Keratinocyte (primary cell): ENCODE measurements at regions not wholly inside any gene's neighbourhood (a gene's known extent, or its start where the extent isn't known, plus 50 kb on each side); places are given as distances from the start of the nearest gene placed in this dataset.

ENCODE experiments used
- CTCF ChIP-seq, 3 experiments: IDR thresholded peaks in 1 of 3; conservative IDR thresholded peaks in 1 of 3; optimal IDR thresholded peaks in 1 of 3; 2 replicates in 2 of 3; 3 replicates in 1 of 3; pipeline versions ENCODE3 to v1.5.1; 2011; ENCODE audit warnings: low read length in 3 of 3, mild to moderate bottlenecking in 3 of 3, moderate library complexity in 2 of 3, control low read depth in 1 of 3, inconsistent platforms in 1 of 3; ENCODE audit not compliant: insufficient read depth in 2 of 3; ENCODE audit errors: extremely low read depth in 1 of 3
- EZH2 ChIP-seq: IDR thresholded peaks from one replicate; pipeline ENCODE4 v1.6.1; 2012; ENCODE audit warnings: inconsistent platforms, mild to moderate bottlenecking, low read length, moderate library complexity

- no peak for TF ChIP-seq CTCF (optimal IDR thresholded peaks at IDR 0.05 in 1 of 3, IDR thresholded peaks at IDR 0.05 in 1 of 3, conservative IDR thresholded peaks at IDR 0.05 in 1 of 3; ENCODE audit: extremely low read depth in 1 of 3, insufficient read depth in 2 of 3, low read length in 3 of 3)
- TF ChIP-seq EZH2 = no peak
Observed at GRCh38 chr7:79934727-79935126, 199.9 kb upstream of the GNAI1 start.
